ENCODE measurements at regions not wholly inside any gene's neighbourhood (a gene's known extent, or its start where the extent isn't known, plus 50 kb on each side); places are given as distances from the start of the nearest gene placed in this dataset.

DNA sequence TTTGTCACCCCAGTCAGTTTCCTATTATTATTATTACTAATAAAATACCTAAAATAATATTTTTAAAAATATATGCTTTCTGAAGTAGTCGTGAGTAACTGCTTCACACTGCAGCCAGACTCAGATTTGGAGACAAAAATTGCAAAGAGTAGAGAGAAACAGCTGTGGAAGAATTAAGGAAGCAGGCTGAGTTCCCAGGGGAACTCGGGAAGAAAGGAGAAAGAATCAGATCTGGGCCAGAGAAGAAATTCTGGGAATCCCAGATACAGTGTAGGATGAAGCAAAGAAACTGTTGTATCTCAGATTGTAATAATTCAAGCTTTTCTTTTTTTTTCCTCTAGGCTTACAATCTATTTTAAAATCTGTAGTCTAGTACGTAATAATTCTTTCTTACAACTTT is 182.3 kb downstream of the FTCDNL1 start:
- Histone ChIP-seq H3K23me2 (ENCODE audit: insufficient read length, low read depth, low read length, poor library complexity, severe bottlenecking) (no peaks in the 10 kb centered on the region), H4K8ac (replicated peaks; ENCODE audit: insufficient read length, low read depth, low read length) (no peak overlapping the region), H4K5ac (ENCODE audit: insufficient read length, low read depth, low read length) (no peak overlapping the region), H3K9ac (ENCODE audit: extremely low read depth, insufficient read length, low read length) (no peak overlapping the region), H3K18ac (ENCODE audit: insufficient read length, low read depth, low read length) (no peak overlapping the region), H2AFZ (ENCODE audit: low read length) (no peak overlapping the region), H4K91ac (ENCODE audit: insufficient read length, low read depth, low read length) (no peak overlapping the region), H3K79me1 (ENCODE audit: insufficient read depth, low read depth, low read length, poor library complexity, severe bottlenecking) (no peaks in the 10 kb centered on the region), H3K79me2 (ENCODE audit: insufficient read depth, low read length) (no peaks in the 10 kb centered on the region), H3K4me2 (ENCODE audit: insufficient read depth, insufficient read length, low read length) (no peak overlapping the region), H4K20me1 (ENCODE audit: control insufficient read depth, insufficient read depth, insufficient read length) (no peaks in the 10 kb centered on the region), H3K4me1 (ENCODE audit: insufficient read depth, low read length) (no peaks in the 10 kb centered on the region), H2BK12ac (ENCODE audit: insufficient read length, low read depth, low read length) (no peak overlapping the region), H3K56ac (ENCODE audit: insufficient read length, low read depth, low read length) (no peak overlapping the region), H3K27me3 (ENCODE audit: insufficient read depth, low read length) (no peaks in the 10 kb centered on the region), H2BK5ac (ENCODE audit: insufficient read length, low read length) (no peak overlapping the region), H2BK120ac (ENCODE audit: low read depth, low read length, poor library complexity, severe bottlenecking) (no peak overlapping the region), H3K23ac (ENCODE audit: insufficient read length, low read depth, low read length) (no peak overlapping the region), H3K14ac (ENCODE audit: insufficient read depth, low read length) (no peak overlapping the region), H3K9me3 (ENCODE audit: control insufficient read depth, low read depth, low read length) (no peaks in the 10 kb centered on the region), H3K27ac (ENCODE audit: insufficient read length, low read depth, low read length) (no peak overlapping the region), H2BK15ac (ENCODE audit: low read depth, low read length) (no peak overlapping the region), H3T11ph (ENCODE audit: low read length) (no peak overlapping the region), H2AK5ac (ENCODE audit: insufficient read length, low read length) (no peak overlapping the region), H3K4ac (ENCODE audit: low read depth, low read length) (no peak overlapping the region), H2BK20ac (ENCODE audit: low read depth, low read length, poor library complexity, severe bottlenecking) (no peak overlapping the region)
- no CpG with 5 or more reads among the region's 3 CpGs for WGBS (ENCODE audit: extremely low coverage, insufficient read length, low lambda C conversion rate)
- Mint-ChIP-seq H3K4me1 (no peaks in the 10 kb centered on the region), H3K27ac (no peak overlapping the region), H3K4me3 (no peak overlapping the region), H3K36me3 (ENCODE audit: insufficient read depth in 1 of 3, low read depth in 3 of 3) (no peaks in the 10 kb centered on the region), H3K27me3 (ENCODE audit: low read depth) (0 out of 2 replicates have a peak, but pooled peaks cover 2% of the 10 kb centered on the region), H3K9me3 (no peaks in the 10 kb centered on the region)
- no peak for DNase-seq
- TF ChIP-seq, protein P1, sequence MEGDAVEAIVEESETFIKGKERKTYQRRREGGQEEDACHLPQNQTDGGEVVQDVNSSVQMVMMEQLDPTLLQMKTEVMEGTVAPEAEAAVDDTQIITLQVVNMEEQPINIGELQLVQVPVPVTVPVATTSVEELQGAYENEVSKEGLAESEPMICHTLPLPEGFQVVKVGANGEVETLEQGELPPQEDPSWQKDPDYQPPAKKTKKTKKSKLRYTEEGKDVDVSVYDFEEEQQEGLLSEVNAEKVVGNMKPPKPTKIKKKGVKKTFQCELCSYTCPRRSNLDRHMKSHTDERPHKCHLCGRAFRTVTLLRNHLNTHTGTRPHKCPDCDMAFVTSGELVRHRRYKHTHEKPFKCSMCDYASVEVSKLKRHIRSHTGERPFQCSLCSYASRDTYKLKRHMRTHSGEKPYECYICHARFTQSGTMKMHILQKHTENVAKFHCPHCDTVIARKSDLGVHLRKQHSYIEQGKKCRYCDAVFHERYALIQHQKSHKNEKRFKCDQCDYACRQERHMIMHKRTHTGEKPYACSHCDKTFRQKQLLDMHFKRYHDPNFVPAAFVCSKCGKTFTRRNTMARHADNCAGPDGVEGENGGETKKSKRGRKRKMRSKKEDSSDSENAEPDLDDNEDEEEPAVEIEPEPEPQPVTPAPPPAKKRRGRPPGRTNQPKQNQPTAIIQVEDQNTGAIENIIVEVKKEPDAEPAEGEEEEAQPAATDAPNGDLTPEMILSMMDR (conservative IDR thresholded peaks at IDR 0.05), result no peak

Data from H9 (cell line).